NK-92 (cell line): ENCODE measurements at regions not wholly inside any gene's neighbourhood (a gene's known extent, or its start where the extent isn't known, plus 50 kb on each side); places are given as distances from the start of the nearest gene placed in this dataset.
"Not testable (repeated sequence)": the region's sequence is repeated elsewhere in the genome, so short reads cannot be mapped to it uniquely, and the experiment has no call there.

ENCODE experiments used
- DNase-seq: peaks from one replicate; lab custom pipeline; 2025; ENCODE audit not compliant: unreplicated experiment; lab: John Stamatoyannopoulos, UW

GRCh38 chr4:81786766-81787165 is 315.1 kb upstream of the RASGEF1B start:
- no peak for DNase-seq

GRCh38 chr4:81786063-81786763 is 314.5 kb upstream of the RASGEF1B start:
- DNase-seq = no peak

GRCh38 chr4:81785338-81785737 is 313.6 kb upstream of the RASGEF1B start:
- DNase-seq = no peak

- no peak for DNase-seq
Measured at GRCh38 chr4:81783558-81783957, 311.9 kb upstream of the RASGEF1B start.

GRCh38 chr4:81781799-81782198 is 310.1 kb upstream of the RASGEF1B start:
- DNase-seq = no peak

- not testable (repeated sequence) for DNase-seq
Measured at GRCh38 chr4:81777718-81778117, 306.0 kb upstream of the RASGEF1B start.

- no peak for DNase-seq
Measured at GRCh38 chr4:81776794-81777193, 305.1 kb upstream of the RASGEF1B start.

GRCh38 chr4:81773557-81773956 is 301.9 kb upstream of the RASGEF1B start:
- no peak for DNase-seq

- DNase-seq = no peak
Measured at GRCh38 chr4:81771721-81772120, 300.0 kb upstream of the RASGEF1B start.

GRCh38 chr4:81769244-81769643 is 297.5 kb upstream of the RASGEF1B start:
- DNase-seq = no peak

- no peak for DNase-seq
Measured at GRCh38 chr4:81758574-81759264, 287.0 kb upstream of the RASGEF1B start.

- DNase-seq = no peak
Measured at GRCh38 chr4:81757691-81758090, 286.0 kb upstream of the RASGEF1B start.

GRCh38 chr4:81756973-81757372 is 285.3 kb upstream of the RASGEF1B start:
- DNase-seq = no peak

- no peak for DNase-seq
Measured at GRCh38 chr4:81756042-81756441, 284.3 kb upstream of the RASGEF1B start.

GRCh38 chr4:81754169-81754568 is 282.5 kb upstream of the RASGEF1B start:
- DNase-seq = no peak

GRCh38 chr4:81751531-81752289 is 280.0 kb upstream of the RASGEF1B start:
- no peak for DNase-seq

GRCh38 chr4:81747242-81747930 is 275.7 kb upstream of the RASGEF1B start:
- DNase-seq = no peak

GRCh38 chr4:81746773-81747172 is 275.1 kb upstream of the RASGEF1B start:
- no peak for DNase-seq

GRCh38 chr4:81746071-81746470 is 274.4 kb upstream of the RASGEF1B start:
- no peak for DNase-seq

- no peak for DNase-seq
Measured at GRCh38 chr4:81745050-81745449, 273.3 kb upstream of the RASGEF1B start.

- no peak for DNase-seq
Measured at GRCh38 chr4:81743731-81744435, 272.2 kb upstream of the RASGEF1B start.
